COLO829 (cell line): ENCODE measurements at regions not wholly inside any gene's neighbourhood (a gene's known extent, or its start where the extent isn't known, plus 50 kb on each side); places are given as distances from the start of the nearest gene placed in this dataset.
A peak's percentile ranks its signal among the peaks of the same experiment; 100 is the strongest.
"Not testable (repeated sequence)": the region's sequence is repeated elsewhere in the genome, so short reads cannot be mapped to it uniquely, and the experiment has no call there.

Source experiments
- DNase-seq: peaks from one replicate; pipeline ENCODE4 v3.0.0; 2012; ENCODE audit warnings: low spot score

DNA sequence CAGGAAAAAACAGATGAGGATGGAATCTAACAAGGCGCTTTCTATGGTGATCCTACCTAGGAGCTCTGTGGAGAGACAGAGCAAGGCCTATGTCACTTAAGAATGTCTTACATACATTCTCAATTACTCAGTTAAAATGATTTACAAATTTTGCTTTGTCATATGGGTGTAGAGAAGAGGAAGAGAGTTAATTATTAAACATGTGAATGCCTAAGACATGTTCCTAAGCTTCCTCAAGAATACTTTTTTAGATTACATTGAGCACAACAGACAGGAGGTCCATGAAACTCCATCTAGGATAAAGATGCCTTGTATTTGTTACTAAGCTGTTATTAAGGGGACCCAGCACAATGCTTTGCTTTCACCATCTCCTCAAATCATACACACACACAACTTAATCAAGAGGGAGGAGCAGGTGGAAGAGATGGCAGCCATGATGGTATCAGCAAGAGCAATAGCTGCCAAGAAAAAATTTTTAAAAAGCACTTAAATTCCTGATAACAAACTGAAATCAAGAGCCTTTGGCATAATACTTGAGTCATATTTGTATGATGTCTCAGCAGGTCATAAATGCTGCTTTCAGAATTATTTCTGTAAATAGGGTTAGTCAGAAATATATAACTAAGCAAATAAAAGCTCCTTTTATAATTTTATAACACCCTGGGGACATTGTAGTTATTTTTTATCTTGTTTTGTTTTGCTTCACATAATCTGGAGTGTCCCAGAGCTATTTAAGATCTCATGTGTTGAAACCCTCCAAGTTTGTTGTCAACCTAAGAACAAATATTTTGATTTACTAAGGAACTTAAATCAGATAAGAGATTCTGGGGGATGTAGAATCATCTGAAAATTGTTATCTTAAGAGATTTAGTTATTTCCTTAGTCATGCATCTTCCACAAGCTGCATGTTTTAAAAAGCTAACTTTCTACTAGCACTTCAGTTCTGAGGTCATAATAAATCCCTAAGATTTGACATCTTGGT is 70.0 kb upstream of the CD2AP start:
- DNase-seq = peak; percentile 49

DNA sequence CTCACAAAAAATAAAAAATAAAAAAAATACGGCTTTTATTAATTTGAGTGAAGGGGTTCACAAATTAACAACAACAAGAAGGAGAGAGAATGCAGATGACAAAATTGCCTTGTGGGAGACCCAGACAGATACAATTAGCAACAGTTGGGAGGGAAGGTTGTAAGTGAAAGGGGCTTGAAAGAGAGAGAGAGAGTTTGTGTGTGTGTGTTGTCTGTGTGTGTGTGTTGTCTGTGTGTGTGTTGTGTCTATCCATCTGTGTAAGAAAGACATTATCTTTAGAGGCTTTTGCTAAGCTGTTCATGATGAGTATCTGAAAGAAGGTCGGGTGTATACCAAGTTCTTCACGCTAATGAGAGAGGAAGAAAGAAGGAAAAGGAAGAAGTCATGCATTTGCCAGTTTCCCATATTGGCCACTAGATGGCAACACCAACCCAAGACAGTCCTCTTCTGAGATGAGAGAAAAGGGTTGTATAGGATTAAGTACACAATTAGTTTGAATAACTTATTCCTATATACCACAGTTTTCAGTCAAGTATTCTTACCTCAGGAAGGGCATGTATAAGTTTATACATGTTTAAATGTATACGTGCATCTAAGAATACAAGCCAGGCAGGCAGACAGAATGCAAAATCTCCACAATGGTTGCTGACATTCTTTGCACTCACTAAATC is 63.7 kb upstream of the CD2AP start:
- peak; percentile 62 for DNase-seq

DNA sequence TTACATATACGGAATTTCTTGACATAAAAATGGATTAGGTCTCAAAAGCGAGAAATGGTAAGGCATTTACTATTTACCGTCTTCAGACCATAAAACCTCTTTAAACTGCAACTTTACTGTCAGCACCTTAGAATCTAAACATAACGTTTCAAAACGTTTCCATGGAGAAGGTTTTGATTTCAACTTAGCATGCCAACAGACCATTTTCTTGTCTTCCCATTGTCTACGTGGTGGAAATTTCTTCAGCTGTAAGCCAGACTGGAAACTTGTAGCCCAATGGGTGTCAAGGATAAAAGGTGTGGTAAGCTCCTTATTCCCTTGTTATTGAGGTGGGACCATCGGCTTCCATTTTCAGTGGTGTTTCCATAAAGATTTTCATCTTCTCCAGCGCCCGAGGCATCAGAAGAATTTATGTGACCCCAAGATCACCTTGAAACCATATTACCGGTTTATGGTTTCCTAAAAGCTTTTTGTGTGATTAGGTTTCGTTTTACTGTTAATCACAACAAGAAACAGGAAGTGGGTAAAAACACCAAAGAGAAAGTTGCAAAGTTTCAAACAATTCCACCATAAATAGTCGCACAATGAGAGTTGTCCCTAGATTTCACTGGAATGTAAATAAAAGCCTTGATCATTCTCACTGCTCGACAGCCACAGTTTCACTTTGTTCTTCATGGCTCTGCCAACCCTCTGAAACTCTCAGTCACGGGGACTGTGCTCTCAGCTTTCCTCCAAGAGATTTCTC is 63.0 kb upstream of the CD2AP start:
- DNase-seq = no peak

DNA sequence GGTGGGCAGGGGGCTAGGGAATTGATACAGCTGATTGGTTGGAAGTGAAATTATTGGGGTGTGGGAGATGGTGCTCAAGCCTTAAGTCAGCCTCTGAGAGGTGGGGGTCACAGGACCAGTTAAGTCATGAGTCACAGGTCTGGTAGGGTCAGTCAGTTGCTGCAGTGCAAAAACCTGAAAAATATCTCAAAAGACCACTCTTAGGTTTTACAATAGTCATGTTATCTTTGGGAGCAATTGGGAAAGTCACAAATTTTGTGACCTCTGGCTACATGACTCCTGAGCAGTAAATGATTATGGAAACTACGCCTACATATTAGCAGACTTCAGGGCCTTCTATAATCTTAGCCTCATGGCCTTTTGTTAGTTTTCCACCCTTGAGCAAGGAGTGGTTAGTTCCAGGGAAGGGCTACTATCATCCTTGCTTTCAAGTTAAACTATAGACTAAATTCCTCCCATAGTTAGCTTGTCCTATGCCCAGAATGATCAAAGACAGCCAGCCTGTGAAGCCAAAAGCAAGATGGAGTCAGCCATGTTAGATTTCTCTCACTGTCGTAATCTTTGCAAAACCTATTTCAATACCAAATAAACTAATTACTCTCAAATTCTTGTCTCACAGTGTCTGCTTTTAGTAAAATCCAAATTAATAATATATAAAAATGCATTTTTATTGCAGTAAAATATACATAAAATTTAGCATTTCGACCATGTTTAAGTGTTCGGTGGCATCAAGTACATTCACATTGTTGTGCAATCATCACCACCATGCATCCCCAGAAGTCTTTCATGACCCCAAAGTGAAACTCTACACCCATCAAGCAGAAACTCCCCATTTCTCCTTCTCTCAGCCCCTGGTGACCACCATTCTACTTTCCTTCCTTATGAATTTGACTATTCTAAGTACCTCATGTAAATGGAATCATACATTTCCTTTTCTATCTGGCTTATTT is 60.9 kb upstream of the CD2AP start:
- DNase-seq = no peak

DNA sequence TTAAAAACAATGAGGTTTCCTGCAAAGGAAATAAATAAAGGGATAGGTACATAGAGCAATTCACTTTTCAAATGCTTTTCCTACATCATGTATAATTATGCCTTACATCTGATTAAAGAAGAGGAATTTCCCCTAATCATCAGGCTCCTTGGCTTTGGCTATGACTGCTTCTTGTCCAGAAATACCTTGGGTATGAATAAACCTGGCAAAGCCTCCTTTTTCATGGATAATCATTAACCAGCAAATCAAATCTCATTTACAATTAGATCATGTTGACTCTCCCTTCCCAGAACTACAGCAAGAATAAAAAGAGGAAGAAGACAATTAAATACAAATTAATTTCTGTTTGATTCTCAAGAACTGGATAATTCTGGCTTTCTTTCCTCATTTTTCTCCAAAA is 58.0 kb upstream of the CD2AP start:
- no peak for DNase-seq

DNA sequence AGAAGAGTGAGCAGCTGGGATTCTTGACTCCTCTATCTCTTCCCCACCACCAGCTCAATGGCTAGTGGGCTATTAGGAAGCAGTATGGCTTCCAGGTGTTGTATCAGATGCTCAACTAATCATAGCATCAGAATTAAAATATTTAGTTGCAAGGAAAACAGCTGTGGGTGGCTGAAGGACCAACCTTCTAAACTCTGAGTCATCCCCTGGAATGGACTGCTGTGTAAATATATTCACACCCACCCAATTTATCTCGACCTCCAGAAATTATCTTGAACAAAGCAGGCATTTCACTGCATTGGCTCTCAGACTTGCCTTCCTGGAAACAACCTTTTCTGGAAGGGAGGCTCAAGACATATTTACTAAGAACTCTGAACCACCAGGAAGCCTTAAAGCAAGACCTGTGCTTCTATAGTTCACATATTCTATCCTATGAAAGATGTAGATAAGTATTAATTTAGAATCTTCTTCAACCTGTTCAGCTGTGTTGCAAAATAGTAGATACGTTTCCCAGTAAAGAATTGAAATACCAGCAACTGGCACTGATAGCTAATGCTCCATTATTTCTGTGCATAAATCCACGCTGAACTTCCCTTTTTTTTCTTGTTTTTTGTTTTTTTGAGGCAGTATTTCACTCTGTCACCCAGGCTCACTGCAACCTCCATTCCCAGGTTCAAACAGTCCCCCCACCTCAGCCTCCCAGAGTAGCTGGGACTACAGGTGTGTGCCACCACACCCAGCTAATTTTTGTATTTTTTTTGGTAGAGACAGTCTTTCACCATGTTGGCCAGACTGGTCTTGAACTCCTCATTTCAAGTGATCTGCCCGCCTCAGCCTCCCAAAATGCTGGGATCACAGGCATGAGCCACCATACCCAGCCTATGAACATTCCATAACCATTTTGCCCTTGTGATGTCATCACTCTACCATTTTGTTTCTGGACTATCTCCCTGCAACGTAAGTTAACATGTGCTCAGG is 56.9 kb upstream of the CD2AP start:
- peak; percentile 37 for DNase-seq

DNA sequence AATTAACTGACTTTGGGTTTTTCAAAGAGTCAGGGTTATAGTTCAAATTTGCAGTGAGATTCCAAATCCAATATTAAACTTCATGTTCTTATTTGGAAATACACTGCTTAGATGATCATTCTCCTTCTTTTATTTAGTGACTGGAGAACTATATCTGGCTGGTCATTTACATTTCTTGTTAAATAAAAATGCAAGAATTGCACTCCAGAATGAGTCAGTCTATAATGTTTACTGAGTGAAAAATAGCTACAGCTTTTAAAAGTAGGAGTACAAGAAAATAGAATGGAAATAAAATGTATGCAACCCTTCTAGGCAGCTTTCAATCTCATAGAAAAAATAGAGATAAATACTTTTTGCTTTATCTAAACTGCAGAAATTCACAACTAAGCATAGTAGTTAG is 54.5 kb upstream of the CD2AP start:
- no peak for DNase-seq

DNA sequence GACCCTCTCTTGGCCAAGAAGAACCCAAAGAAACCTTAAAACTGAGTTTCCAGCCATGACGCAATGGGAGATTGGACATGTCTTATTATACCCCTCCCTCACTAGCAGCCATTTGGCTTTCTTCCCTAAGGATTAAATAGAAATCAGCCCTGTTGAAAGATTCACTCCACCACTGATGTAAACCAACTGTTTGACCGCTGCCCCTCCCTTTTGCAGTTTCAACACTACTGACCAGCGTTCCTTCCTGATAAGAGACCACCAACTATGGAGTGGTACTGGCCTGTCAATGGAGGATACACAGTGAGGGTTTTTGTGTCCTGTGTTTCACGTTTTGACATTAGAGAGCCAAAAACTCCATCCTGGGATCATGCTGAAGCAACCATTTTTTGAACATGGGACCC is 53.2 kb upstream of the CD2AP start:
- no peak for DNase-seq

DNA sequence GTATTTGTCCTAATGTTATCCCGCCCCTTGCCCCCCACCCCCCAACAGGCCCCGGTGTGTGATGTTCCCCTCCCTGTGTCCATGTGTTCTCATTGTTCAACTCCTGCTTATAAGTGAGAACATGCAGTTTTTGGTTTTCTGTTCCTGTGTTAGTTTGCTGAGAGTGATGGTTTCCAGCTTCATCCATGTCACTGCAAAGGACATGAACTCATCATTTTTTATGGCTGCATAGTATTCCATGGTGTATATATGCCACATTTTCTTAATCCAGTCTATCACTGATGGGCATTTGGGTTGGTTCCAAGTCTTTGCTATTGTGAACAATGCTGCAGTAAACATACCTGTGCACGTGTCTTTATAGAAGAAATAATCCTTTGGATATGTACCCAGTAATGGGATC is 51.9 kb upstream of the CD2AP start:
- not testable (repeated sequence) for DNase-seq

DNA sequence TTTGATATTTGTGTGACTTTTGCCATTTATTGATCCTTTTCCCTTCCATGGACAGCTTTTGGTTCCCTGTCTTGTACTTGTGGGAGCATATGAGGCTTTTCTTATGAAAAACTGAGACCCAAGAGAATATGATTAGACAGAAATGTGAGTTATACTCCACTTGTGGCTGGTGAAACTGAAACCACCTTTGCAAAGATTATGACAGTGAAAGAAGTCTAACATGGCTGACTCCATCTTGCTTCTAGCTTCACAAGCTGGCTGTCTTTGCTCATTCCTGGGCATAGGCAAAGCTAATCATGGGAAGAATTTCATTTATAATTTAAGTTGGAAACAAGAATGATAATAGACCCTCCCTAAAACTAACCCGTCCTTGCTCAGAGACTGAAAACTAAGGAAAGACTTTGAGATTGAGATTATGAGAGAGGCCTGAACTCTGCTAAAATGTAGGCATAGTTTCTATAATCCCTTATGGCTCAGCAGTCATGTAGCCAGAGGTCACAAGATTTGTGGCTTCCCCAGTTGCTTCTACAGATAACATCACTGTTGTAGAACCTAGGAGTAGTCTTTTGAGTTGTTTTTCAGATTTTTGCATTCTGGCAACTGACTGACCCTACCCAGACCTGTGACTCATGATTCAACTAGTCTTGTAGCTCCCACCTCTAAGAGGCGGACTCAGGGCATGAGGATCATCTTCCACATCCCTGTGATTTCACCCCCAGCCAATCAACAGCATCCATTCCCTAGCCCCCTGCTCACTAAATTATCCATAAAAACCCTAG is 50.9 kb upstream of the CD2AP start:
- DNase-seq = no peak

DNA sequence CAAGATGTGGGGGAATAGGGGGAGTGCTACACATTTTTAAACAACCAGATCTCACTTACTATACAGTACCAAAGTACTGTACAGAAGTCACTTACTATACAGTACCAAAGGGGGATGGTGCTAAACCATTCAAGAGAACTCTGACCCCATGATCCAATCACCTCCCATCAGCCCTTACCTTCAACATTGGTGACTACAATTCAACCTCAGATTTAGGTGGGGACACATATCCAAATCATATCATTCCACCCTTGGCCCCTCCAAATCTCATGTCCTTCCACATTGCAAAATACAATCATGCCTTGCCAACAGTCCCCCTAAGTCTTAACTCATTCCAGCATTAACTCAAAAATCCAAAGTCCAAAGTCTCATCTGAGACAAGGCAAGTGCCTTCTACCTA is 49.9 kb upstream of the CD2AP start:
- no peak for DNase-seq
